K562 (cell line): ENCODE measurements at regions not wholly inside any gene's neighbourhood (a gene's known extent, or its start where the extent isn't known, plus 50 kb on each side); places are given as distances from the start of the nearest gene placed in this dataset.

Source experiments
- CREB3 ChIP-seq: fragments of 450-650 bp; conservative IDR thresholded peaks from 2 replicates; pipeline ENCODE4 v1.6.1; 2016; ENCODE audit warnings: missing genetic modification characterization, low read depth, mild to moderate bottlenecking, missing compliant biosample characterization, moderate library complexity
- ELK1 ChIP-seq: sonication (generic); formaldehyde crosslinking; IDR thresholded peaks from 2 replicates; pipeline ENCODE4 v1.8.1; 2022; ENCODE audit warnings: missing genetic modification reagents
- GABPB1 ChIP-seq: sonication (generic); formaldehyde crosslinking; IDR thresholded peaks from 2 replicates; pipeline ENCODE4 v1.8.0; 2022; ENCODE audit warnings: mild to moderate bottlenecking, missing genetic modification reagents
- PRPF4 ChIP-seq: fragments of 200-400 bp; formaldehyde crosslinking; IDR thresholded peaks from one replicate; pipeline ENCODE4 v1.6.1; 2017; ENCODE audit warnings: low read length, low read depth, mild to moderate bottlenecking; ENCODE audit not compliant: insufficient read depth, poor library complexity, severe bottlenecking
- PYGO2 ChIP-seq: fragments of 450-650 bp; IDR thresholded peaks from 2 replicates; pipeline ENCODE4 v1.6.1; 2016; ENCODE audit warnings: mild to moderate bottlenecking, missing genetic modification characterization, moderate library complexity, missing compliant biosample characterization
- SMARCA4 ChIP-seq: fragments of 450-650 bp; IDR thresholded peaks from 2 replicates; pipeline ENCODE4 v1.6.1; 2016
- SNIP1 ChIP-seq: fragments of 450-650 bp; IDR thresholded peaks from 2 replicates; pipeline ENCODE4 v1.7.1; 2017; ENCODE audit warnings: low read depth, mild to moderate bottlenecking
- TSHZ1 ChIP-seq: fragments of 250-450 bp; sonication (Bioruptor Pico); IDR thresholded peaks from 2 replicates; pipeline ENCODE4 v1.4.0; 2020; ENCODE audit warnings: mild to moderate bottlenecking, moderate library complexity
- ZBTB2 ChIP-seq: fragments of 450-650 bp; IDR thresholded peaks from 2 replicates; pipeline ENCODE4 v1.6.1; 2016; ENCODE audit warnings: antibody characterized with exemption

GRCh38 chr2:88933091-88933490 lies 241.6 kb downstream of the RPIA start (continued):
- TF ChIP-seq SMARCA4: no peak
- no peak for TF ChIP-seq ZBTB2
- no peak for TF ChIP-seq CREB3 (tag)
- no peak for TF ChIP-seq PRPF4
- no peak for TF ChIP-seq GABPB1 (CRISPR knock-in tag)
- TF ChIP-seq SNIP1: no peak
- TF ChIP-seq TSHZ1: no peak
- no peak for TF ChIP-seq PYGO2 (tag)
- no peak for TF ChIP-seq ELK1 (CRISPR knock-in tag)
